DMS79 (cell line): ENCODE measurements at regions not wholly inside any gene's neighbourhood (a gene's known extent, or its start where the extent isn't known, plus 50 kb on each side); places are given as distances from the start of the nearest gene placed in this dataset.
"Not testable (repeated sequence)": the region's sequence is repeated elsewhere in the genome, so short reads cannot be mapped to it uniquely, and the experiment has no call there.

Source experiments
- DNase-seq: peaks from one replicate; lab custom pipeline; 2025; lab: John Stamatoyannopoulos, UW

- no peak for DNase-seq
Measured at GRCh38 chr10:78342827-78343653, 309.4 kb downstream of the RPS24 start.

- not testable (repeated sequence) for DNase-seq
Measured at GRCh38 chr10:78344257-78344656, 310.6 kb downstream of the RPS24 start.

DNA sequence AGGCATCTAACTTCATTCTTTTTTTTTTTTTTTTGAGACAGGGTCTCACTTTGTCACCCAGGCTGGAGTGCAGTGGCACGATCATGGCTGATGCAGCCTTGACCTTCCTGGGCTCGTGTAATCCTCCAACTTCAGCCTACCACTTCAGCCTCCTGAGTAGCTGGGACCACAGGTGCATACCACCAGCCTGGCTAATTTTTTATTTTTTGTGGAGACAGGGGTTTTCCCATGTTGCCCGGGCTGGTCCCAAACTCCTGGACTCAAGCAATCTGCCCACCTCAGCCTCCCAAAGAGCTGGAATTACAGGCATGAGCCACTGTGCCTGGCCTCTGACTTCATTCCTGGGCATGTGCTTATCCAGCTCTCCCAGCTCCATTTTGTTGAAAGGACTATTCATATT, 311.9 kb downstream of the RPS24 start:
- DNase-seq = not testable (repeated sequence)

DNA sequence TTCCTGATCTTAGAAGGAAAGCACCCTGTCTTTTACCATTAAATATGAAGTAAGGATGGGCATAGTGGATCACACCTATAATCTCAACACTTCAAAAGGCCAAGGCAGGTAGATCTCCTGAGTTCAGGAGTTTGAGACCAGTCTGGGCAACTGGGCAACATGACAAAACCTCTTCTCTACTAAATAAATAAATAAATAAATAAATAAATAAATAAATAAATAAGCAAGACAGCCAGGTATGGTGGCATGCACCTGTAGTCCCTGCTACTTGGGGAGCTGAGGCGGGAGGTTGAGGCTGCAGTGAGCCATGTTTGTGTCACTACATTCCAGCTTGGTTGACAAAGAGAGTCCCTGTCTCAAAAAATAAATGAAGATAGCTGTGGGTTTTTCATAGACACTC, 313.1 kb downstream of the RPS24 start:
- DNase-seq = no peak

DNA sequence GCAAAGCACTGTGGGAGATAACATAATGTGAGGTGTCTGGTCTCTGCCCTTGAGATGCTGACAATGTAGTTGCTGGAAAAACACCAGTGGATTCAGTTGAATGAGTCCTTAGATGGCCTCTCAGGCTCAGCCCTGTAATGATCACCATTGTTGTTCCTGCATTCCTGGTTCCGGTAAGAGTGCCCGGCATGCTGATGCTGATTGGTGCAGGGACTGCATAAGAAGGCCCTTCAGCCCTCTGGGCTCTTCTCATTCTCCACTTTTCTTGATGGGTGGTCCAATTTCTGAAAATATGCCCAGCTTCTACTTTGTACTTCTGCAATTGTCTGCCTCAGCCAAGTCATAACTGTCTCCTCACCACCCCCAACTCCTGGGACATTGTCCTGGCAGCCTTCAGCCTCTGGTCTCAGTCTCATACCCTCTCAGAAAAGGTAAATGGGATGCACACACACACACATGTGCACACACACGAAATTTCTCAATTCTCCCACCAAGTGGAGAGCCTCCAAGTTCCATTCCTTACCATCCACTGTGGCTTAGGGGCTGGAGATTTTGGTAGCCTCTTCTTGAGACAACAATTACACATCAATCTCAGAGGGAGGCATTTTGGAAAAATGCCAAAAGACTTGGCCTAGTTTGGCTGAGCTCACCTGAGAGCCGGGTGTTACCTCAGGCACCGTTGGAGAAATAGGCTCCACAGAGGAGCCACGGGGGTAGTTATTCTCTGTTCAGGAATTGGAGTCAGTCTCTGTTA, 314.9 kb downstream of the RPS24 start:
- DNase-seq = peak; percentile 39

- no peak for DNase-seq
Measured at GRCh38 chr10:78349165-78349516, 315.5 kb downstream of the RPS24 start.

DNA sequence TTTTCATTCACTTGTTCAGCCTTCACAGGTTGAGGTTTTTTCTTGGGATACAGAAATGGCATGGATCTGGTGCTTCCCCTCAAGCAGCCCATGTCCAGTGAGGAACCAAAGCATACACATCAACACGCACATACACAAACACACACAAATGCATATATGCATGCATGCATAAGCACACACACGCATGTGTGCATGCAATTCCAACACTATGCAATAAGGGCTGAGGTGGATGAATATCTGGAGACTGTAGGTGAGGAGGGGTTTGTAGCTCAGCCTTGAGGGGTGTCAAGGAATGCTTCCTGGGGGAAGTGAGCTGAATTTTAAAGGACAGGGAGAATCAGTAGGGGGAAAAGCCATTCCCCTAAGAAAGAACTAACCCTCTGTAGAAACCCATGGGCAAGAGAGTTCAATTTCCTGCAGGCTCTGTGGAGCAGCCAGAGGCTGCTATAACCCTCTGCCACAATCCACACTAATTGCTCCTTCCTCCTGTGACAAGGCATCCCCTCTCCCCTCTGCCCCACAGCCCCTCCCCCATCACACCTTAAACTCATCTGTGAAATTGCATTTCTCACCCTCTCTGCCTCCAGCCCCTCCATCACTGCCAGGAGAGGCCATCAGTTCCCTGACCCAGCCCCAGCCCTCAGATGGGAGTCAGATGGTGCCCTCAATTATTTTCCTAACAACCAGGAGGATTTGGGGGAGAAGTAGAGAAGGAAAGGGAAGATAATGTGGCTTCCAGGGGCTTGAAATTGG, 316.4 kb downstream of the RPS24 start:
- DNase-seq = no peak

DNA sequence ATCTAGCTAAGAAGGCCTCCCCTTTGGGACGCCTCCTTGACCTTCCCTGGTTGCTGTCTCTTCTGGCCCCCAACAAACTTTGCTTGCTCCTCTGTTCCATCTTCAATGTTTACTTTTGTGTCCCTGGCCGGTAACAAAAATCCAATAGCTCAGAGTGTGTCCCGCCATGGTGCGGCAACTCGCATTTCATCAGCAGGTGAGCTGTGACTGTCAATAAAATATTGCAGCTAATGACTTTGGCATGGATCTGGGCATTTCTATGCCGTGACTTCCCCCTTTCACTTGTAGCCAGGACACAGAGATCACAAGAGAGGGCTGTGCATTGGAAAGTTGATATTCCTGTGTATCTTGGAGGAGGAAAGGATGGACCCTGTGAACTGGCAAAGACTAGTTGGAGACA, 317.6 kb downstream of the RPS24 start:
- DNase-seq = no peak

- DNase-seq = no peak
Measured at GRCh38 chr10:78351809-78352208, 318.1 kb downstream of the RPS24 start.

- no peak for DNase-seq
Measured at GRCh38 chr10:78353636-78354035, 320.0 kb downstream of the RPS24 start.

DNA sequence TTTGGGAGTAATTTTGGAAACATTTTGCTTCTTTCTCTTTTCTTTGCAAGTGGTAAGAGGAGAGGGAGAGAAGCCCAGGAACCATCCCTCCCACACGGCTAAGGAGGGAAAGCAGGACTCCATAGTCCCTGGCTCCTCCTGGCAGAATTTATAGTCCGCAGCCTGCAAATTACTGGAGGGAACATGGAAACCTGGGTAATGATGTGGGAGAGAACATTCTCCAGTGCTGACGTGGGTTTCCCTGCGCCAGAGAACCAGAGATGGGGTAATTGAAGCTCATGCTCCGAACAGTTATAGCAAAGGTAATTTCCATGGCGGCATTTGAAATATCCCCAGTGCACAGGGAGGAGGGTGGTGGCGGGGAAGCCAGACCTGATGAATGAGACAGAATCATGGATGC, 320.4 kb downstream of the RPS24 start:
- no peak for DNase-seq

GRCh38 chr10:78356291-78356900, 322.7 kb downstream of the RPS24 start:
- no peak for DNase-seq

DNA sequence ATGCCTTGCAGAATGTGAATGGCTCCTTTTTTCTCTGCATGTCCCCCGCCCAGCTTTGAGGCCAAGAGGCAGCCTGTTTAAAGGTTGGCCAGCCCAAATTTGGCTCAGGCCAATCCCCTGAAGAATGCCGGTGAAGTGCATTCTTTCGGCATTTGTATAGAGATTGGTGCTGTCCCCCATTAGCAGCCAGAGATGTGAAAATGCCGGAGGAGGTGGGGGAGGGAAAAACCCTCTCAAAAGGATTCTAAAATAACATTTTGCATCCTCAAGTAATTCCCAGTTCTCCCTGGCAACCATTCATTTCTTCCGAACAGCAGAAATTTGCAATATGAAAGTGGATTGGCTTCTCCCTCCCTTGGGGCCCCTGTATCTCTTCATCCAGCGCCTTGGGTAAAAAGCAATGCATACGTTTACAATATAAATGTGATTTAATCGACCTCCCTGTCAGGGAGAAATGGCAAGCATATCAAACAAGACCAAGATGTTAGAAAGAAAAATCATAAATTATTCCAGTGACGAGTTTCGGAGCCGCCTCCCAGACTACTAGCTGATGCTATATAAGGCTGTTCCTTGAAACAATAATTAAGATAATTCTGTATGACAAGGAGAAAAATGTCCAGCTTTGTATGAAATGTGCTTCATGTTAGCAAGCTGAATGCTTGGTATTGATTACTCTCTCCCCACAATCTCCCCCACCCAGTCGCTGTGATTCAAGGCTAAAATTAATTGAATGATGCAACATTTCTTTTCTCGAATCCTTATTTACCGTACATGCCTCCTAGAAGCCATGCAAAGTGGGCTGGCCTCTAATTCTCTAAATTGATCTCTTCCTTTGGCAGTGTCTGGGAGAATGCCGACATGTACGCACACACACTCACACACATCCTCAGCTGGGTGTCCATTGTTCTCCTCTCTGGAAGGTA, 323.7 kb downstream of the RPS24 start:
- no peak for DNase-seq

GRCh38 chr10:78358351-78358750, 324.7 kb downstream of the RPS24 start:
- no peak for DNase-seq

DNA sequence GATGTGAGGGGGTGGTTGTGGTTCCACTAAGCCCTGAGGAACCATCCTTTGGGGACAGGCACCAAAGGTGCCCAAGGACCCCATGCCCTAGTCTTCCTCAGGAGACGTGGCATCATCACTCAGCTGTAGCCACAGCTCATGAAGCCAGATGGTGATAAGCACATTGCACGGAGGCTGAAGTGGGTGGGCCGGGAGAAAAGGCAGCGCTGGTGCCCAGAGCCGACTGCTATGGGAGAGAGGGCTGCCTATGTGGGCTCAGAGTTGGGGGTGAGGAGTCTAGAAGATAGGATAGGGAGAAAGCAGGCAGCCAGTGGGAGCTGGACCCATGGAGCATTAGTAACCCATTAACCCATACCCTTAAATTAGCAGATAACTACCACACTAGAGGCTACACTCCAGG, 325.3 kb downstream of the RPS24 start:
- no peak for DNase-seq

- peak; percentile 66 for DNase-seq
Measured at GRCh38 chr10:78359640-78360091, 326.0 kb downstream of the RPS24 start.

GRCh38 chr10:78360284-78360683, 326.6 kb downstream of the RPS24 start:
- no peak for DNase-seq

DNA sequence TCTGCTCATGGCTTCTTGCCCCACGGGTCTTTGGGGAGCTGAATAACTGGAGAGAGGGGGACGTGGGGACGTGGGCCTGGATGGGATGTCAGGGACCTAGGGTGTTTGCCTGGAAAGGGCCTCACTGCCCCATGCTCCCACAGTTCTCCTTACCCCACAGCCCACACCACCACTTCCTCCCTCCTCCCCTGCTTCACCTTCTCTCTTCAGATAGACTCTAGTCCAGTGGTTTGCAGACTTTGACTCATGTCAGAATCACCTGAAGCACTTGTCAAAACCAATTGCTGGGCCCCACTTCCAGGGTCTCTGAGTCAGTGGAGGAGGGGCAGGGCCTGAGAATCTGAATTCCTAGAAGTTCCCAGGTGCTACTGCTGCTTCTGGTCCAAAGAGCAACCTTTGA, 327.4 kb downstream of the RPS24 start:
- no peak for DNase-seq

DNA sequence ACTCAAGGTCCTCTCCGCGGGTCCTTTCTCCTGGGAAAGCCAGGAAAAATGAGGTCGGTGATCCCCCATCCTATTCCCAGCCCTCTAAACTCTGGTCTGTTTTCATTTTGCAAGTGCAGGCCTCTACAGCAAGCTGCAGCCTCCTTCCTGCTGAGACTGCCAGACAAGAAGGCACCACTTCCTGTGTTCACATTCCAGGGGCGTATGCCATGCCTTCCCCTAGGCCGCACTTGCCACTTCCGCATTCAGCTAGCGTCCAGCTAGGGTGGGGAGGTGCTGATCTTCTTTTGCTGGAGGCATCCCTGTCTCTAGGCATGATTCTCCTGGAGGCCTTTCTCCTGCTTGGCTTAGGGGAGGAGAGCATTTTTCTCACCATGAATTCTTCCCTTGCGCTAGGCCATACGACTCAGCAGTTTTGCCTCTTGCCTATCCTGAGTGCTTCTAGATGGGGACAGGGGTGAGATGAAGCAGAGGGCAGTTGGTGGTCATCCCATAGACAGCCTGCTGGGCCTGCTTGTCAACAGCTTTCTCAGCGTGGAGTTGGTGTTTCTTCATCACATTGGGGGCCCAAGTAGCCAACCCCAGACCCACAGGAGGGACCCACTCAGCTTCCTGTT, 328.9 kb downstream of the RPS24 start:
- no peak for DNase-seq

- DNase-seq = no peak
Measured at GRCh38 chr10:78363190-78363589, 329.5 kb downstream of the RPS24 start.

DNA sequence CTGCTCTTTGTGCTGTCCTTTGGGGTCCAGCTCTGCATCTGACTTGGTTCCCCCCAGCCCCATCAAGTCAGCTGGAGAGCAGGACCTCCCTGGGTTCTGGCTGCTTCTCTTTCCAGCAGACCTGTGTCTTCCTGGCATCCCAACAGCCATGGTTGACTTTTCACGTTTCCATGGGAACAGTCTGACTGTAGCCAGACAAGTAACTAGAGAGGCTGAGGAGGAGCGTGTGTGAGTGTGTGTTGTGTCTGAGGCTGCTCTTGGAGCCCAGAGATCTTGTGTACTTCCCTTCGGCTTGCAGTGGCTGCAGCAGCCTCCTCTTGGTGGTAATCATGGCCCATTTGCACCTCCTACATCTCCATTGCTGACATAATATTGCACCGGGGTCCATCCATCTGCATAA, 332.0 kb downstream of the RPS24 start:
- DNase-seq = no peak
